Natural killer cell treated with Interleukin-12 subunit alpha and Interleukin-12 subunit beta and Interleukin-15 and Interleukin-18, amount 100 ng/mL, for 72 hours (primary cell): ENCODE measurements at regions not wholly inside any gene's neighbourhood (a gene's known extent, or its start where the extent isn't known, plus 50 kb on each side); places are given as distances from the start of the nearest gene placed in this dataset.
"Not testable (repeated sequence)": the region's sequence is repeated elsewhere in the genome, so short reads cannot be mapped to it uniquely, and the experiment has no call there.

ENCODE experiments used
- ATAC-seq, 2 donors: fragments of 150-1000 bp; cut with Tn5 transposase in 1 of 2; sonication (Bioruptor Pico), chemical (Tn5 transposase) in 1 of 2; 2 replicates each; pipeline ENCODE4 v1.10.0; 2021
- DNase-seq: peaks from one replicate; pipeline ENCODE4 v3.0.0; 2022; ENCODE audit warnings: low spot score
- H3K27ac Mint-ChIP-seq, 2 donors: 1 replicate in 1 of 2; 2 replicates in 1 of 2; pipeline ENCODE4 v1.8.0; 2022; ENCODE audit warnings: mixed read lengths in 2 of 2, mild to moderate bottlenecking in 1 of 2, moderate library complexity in 1 of 2
- H3K27me3 Mint-ChIP-seq, 2 donors: 1 replicate in 1 of 2; 2 replicates in 1 of 2; pipeline ENCODE4 v1.8.0; 2022; ENCODE audit warnings: mixed read lengths in 2 of 2
- H3K36me3 Mint-ChIP-seq: one replicate; pipeline ENCODE4 v1.8.0; 2022; ENCODE audit warnings: mixed read lengths
- H3K4me1 Mint-ChIP-seq, 2 donors: 1 replicate in 1 of 2; 2 replicates in 1 of 2; pipeline ENCODE4 v1.8.0; 2022; ENCODE audit warnings: low read depth in 2 of 2, mixed read lengths in 2 of 2, mild to moderate bottlenecking in 1 of 2
- H3K4me3 Mint-ChIP-seq: one replicate; pipeline ENCODE4 v1.8.0; 2022; ENCODE audit warnings: mixed read lengths
- H3K9me3 Mint-ChIP-seq: 2 replicates; pipeline ENCODE4 v1.8.0; 2022; ENCODE audit warnings: mixed read lengths

GRCh38 chr5:162721125-162721524 lies 653.6 kb downstream of the GABRG2 start:
- no peak overlapping the region for H3K27ac Mint-ChIP-seq
- H3K9me3 Mint-ChIP-seq: peaks cover 21% of the 10 kb centered on the region
- H3K36me3 Mint-ChIP-seq: peaks cover 6% of the 10 kb centered on the region
- H3K27me3 Mint-ChIP-seq: no peaks in the 10 kb centered on the region
- no peaks in the 10 kb centered on the region for H3K4me1 Mint-ChIP-seq
- no peak overlapping the region for H3K4me3 Mint-ChIP-seq
- ATAC-seq: no peak
- DNase-seq: no peak

DNA sequence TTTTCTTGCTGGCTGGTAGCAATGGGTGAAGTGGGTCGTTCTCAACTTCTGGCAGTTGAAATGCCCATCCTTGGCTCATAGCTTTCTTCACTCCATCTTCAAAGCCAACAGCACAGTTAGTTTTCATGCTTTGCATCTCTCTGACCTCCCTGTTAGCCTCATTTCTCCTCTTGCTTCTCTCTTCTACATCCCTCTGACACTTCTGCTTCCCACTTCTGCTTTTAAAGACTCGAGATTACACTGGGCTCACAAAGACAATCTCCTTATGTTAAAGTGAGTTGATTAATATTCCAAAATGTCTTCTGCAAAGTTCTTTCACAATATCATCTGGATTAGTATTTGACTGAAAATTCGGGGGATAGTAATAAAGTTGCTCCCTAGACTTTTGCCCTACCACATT lies 684.8 kb upstream of the CCNG1 start:
- H3K27ac Mint-ChIP-seq: no peak overlapping the region
- peaks cover 11% of the 10 kb centered on the region for H3K9me3 Mint-ChIP-seq
- H3K27me3 Mint-ChIP-seq: no peaks in the 10 kb centered on the region
- DNase-seq (no peak), ATAC-seq (no peak)
- H3K36me3 Mint-ChIP-seq: peaks cover 2% of the 10 kb centered on the region
- H3K4me1 Mint-ChIP-seq: no peaks in the 10 kb centered on the region
- no peak overlapping the region for H3K4me3 Mint-ChIP-seq

DNA sequence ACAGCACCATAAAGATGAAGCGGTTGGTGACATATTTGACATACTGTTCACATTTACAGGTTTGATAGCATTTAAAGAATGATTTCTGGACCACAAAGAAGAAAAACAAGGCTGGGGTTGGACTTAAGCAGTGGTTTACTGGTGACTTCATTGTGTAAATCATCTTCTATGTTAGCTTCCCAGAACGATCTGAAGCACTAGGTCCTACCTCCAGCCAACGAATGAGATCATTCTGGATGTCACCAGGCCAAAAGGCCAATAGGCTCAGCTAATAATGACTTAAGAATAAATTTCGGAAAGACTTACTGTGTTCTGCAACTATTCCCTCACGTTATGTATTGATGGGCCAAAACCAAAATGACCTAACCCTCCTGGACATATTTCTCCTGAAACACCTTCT lies 675.3 kb upstream of the CCNG1 start:
- peaks cover 6% of the 10 kb centered on the region for H3K36me3 Mint-ChIP-seq
- no peak for ATAC-seq
- H3K27ac Mint-ChIP-seq: no peak overlapping the region
- H3K27me3 Mint-ChIP-seq: no peaks in the 10 kb centered on the region
- no peaks in the 10 kb centered on the region for H3K4me1 Mint-ChIP-seq
- no peak for DNase-seq
- no peak overlapping the region for H3K4me3 Mint-ChIP-seq
- H3K9me3 Mint-ChIP-seq: peaks cover 12% of the 10 kb centered on the region

- ATAC-seq (no peak), DNase-seq (no peak)
- no peak overlapping the region for H3K4me3 Mint-ChIP-seq
- H3K27me3 Mint-ChIP-seq: no peaks in the 10 kb centered on the region
- H3K27ac Mint-ChIP-seq: no peak overlapping the region
- no peaks in the 10 kb centered on the region for H3K4me1 Mint-ChIP-seq
- no peaks in the 10 kb centered on the region for H3K9me3 Mint-ChIP-seq
- H3K36me3 Mint-ChIP-seq: no peaks in the 10 kb centered on the region
Observed at GRCh38 chr5:162769019-162769418, 668.4 kb upstream of the CCNG1 start.

DNA sequence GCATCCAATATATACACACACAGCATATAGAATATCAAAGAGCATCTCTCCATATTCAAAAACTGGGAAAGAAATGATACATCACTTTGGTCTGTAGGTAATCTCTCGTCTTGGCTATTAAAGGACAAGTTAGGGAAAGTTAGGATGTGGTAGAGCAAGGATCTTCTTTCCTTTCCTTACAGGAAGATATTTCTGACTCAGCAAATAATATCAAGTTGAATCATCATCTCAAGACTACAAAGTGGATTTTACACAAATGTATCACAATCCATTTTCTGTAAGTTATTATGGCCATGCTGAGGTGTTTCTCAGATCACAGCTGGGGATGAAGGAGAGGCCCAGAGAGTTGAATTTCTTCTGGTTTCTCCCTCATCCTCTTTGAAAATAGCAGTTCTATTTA lies 651.7 kb upstream of the CCNG1 start:
- Mint-ChIP-seq H3K4me3 (no peak overlapping the region), H3K27ac (no peak overlapping the region), H3K27me3 (no peaks in the 10 kb centered on the region), H3K9me3 (peaks cover 4% of the 10 kb centered on the region), H3K36me3 (no peaks in the 10 kb centered on the region), H3K4me1 (no peaks in the 10 kb centered on the region)
- ATAC-seq (no peak), DNase-seq (no peak)

DNA sequence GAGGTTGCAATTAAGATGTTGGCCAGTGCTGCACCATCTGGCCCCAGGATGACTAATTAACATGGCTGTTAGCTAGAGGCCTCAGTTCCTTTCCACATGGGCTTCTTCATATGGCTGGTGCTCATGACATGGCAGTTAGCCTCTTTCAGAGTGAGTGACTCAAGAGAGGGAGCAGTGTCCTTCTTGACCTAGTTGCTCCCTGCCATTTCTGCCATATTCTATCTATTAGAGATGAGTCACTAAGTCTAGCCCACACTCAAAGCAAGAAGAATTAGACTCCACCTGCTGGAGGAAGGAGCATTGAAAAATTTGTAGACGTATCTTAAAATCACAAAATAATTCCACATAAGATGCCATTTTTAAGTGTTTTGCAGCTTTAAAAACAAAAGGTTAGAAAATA lies 651.2 kb upstream of the CCNG1 start:
- Mint-ChIP-seq H3K36me3 (no peaks in the 10 kb centered on the region), H3K4me3 (no peak overlapping the region), H3K27ac (no peak overlapping the region), H3K4me1 (no peaks in the 10 kb centered on the region), H3K9me3 (peaks cover 4% of the 10 kb centered on the region), H3K27me3 (no peaks in the 10 kb centered on the region)
- DNase-seq (no peak), ATAC-seq (no peak)

DNA sequence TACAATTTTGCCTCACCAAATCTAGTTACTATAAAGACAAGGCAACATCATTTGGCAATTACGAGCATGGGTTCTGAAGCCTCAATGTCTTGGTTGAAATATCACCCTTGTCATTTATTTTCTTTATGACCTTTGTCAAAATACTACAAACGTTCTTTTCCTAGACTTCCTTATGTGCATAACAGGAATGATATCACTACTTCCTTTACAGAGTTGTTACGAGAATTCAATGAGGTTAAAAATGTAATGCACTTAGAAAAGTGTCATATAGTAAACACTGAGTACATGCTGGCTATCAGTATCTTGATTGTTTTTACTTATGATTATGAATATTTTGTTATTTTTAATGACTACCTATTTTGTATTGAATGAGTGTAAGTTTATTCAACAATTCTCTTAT lies 640.9 kb upstream of the CCNG1 start:
- H3K27me3 Mint-ChIP-seq: no peaks in the 10 kb centered on the region
- ATAC-seq (no peak), DNase-seq (no peak)
- no peaks in the 10 kb centered on the region for H3K4me1 Mint-ChIP-seq
- H3K36me3 Mint-ChIP-seq: no peaks in the 10 kb centered on the region
- no peak overlapping the region for H3K4me3 Mint-ChIP-seq
- H3K9me3 Mint-ChIP-seq: peaks cover 4% of the 10 kb centered on the region
- H3K27ac Mint-ChIP-seq: no peak overlapping the region

DNA sequence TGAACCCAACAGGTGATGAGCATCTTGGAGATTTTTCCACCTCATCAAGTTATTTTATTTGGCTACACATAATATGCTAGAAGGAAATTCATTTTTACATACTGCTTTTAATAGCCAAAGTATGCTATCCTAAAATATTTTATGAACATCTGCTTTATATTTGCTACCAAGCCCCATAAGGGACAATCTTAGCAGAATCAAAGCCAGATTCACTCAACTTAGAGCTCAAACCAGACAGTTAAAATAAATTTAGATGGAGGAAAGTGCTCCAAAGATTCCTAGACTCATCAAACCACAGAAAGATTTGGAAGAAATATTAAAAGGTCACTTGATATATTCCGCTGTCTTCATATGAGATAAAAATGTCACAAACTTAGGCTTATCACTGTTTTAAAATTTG lies 637.1 kb upstream of the CCNG1 start:
- Mint-ChIP-seq H3K27ac (no peak overlapping the region), H3K36me3 (no peaks in the 10 kb centered on the region), H3K4me1 (no peaks in the 10 kb centered on the region), H3K4me3 (no peak overlapping the region), H3K9me3 (peaks cover 7% of the 10 kb centered on the region), H3K27me3 (no peaks in the 10 kb centered on the region)
- no peak for ATAC-seq
- DNase-seq: no peak

GRCh38 chr5:162801235-162801634 lies 636.2 kb upstream of the CCNG1 start:
- Mint-ChIP-seq H3K27ac (no peak overlapping the region), H3K4me1 (no peaks in the 10 kb centered on the region), H3K27me3 (no peaks in the 10 kb centered on the region), H3K9me3 (peaks cover 7% of the 10 kb centered on the region), H3K4me3 (no peak overlapping the region), H3K36me3 (no peaks in the 10 kb centered on the region)
- ATAC-seq: no peak
- no peak for DNase-seq

GRCh38 chr5:162806195-162806594 lies 631.2 kb upstream of the CCNG1 start:
- no peak for ATAC-seq
- Mint-ChIP-seq H3K4me3 (no peak overlapping the region), H3K9me3 (peaks cover 4% of the 10 kb centered on the region), H3K36me3 (no peaks in the 10 kb centered on the region), H3K27me3 (no peaks in the 10 kb centered on the region), H3K4me1 (no peaks in the 10 kb centered on the region), H3K27ac (no peak overlapping the region)
- DNase-seq: no peak

DNA sequence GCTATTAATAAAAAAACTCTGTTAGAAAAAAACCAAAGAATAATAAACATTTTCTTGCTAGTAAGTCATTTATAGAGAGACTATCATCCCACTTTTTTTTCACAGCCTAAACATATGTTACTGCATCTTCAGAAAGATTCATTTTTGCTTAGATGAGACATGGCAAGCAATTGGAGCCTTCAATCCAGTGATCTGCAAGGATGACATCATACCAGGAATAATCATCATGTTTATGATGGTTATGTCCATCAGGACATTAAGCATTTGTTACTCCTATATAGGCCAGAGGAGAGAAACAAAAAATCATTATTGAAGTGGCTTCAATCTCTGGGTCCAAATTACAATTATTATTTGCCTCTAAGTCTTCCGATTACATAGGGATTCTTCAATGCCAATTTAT lies 626.3 kb upstream of the CCNG1 start:
- Mint-ChIP-seq H3K4me1 (no peaks in the 10 kb centered on the region), H3K27ac (no peak overlapping the region), H3K4me3 (no peak overlapping the region), H3K27me3 (no peaks in the 10 kb centered on the region), H3K9me3 (peaks cover 18% of the 10 kb centered on the region), H3K36me3 (no peaks in the 10 kb centered on the region)
- ATAC-seq (no peak), DNase-seq (no peak)

DNA sequence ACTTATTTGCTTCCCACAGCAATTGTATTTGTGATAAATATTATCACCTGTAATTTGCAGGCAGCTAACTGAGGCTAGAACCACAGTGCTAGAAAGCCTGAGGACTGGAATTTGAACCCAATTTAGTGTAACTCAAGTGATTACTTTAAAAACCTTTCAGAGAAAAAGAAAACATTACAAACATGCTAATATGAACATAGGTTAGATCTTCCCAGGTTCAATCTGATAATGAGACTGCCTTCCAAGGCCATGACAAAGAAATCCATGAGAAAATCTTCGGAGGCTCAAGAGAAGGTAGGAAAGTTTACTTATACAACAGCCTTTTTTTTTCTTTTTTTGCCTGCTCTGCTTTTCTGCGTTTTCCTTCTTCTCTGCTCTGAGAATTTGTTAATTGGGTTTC lies 620.6 kb upstream of the CCNG1 start:
- Mint-ChIP-seq H3K4me1 (no peaks in the 10 kb centered on the region), H3K27ac (no peak overlapping the region), H3K36me3 (no peaks in the 10 kb centered on the region), H3K4me3 (no peak overlapping the region), H3K27me3 (no peaks in the 10 kb centered on the region), H3K9me3 (peaks cover 21% of the 10 kb centered on the region)
- ATAC-seq (no peak), DNase-seq (no peak)

GRCh38 chr5:162817364-162817763 lies 620.0 kb upstream of the CCNG1 start:
- Mint-ChIP-seq H3K27me3 (no peaks in the 10 kb centered on the region), H3K4me1 (no peaks in the 10 kb centered on the region), H3K36me3 (no peaks in the 10 kb centered on the region), H3K9me3 (peaks cover 17% of the 10 kb centered on the region), H3K27ac (no peak overlapping the region), H3K4me3 (no peak overlapping the region)
- DNase-seq (no peak), ATAC-seq (no peak)

GRCh38 chr5:162821664-162822063 lies 615.7 kb upstream of the CCNG1 start:
- not testable (repeated sequence) for H3K36me3 Mint-ChIP-seq, DNase-seq, H3K4me3 Mint-ChIP-seq, ATAC-seq, H3K4me1 Mint-ChIP-seq, H3K27me3 Mint-ChIP-seq, H3K27ac Mint-ChIP-seq
- H3K9me3 Mint-ChIP-seq: peaks cover 13% of the 10 kb centered on the region

- Mint-ChIP-seq H3K36me3 (no peaks in the 10 kb centered on the region), H3K4me1 (no peaks in the 10 kb centered on the region), H3K4me3 (no peak overlapping the region), H3K27ac (no peak overlapping the region), H3K27me3 (no peaks in the 10 kb centered on the region), H3K9me3 (peaks cover 25% of the 10 kb centered on the region)
- ATAC-seq (no peak), DNase-seq (no peak)
Observed at GRCh38 chr5:162824360-162824759, 613.0 kb upstream of the CCNG1 start.
